HG02943 (cell line): ENCODE measurements at regions not wholly inside any gene's neighbourhood (a gene's known extent, or its start where the extent isn't known, plus 50 kb on each side); places are given as distances from the start of the nearest gene placed in this dataset.
"Not testable (repeated sequence)": the region's sequence is repeated elsewhere in the genome, so short reads cannot be mapped to it uniquely, and the experiment has no call there.

Experiments
- ATAC-seq: cut with Tn5 transposase; IDR thresholded peaks from one replicate; pipeline ENCODE4 v1.9.1; 2021; ENCODE audit warnings: mild to moderate bottlenecking, low read depth, moderate library complexity; ENCODE audit not compliant: unreplicated experiment

- ATAC-seq, result no peak
Measured at GRCh38 chr3:150357923-150358607, 50.0 kb upstream of the TSC22D2 start.

DNA sequence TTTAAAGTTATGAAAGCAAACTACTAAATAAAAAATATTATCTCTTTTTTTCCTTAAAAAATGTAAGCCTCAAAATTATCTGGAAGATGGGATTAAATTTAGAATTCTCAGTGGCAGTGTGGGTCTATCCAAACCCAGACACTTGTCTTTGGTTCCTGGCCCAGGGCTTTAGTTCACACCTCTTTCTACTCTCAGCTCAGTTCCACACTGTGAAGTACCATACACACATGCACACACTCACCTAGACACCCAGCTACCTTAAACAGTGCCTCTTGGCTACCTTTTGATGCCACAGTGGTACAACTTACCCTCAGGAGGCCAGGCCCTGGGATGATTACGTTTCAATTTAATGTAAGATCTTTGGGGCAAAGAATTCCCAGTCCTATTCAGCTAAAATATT lies 51.0 kb upstream of the TSC22D2 start:
- no peak for ATAC-seq

DNA sequence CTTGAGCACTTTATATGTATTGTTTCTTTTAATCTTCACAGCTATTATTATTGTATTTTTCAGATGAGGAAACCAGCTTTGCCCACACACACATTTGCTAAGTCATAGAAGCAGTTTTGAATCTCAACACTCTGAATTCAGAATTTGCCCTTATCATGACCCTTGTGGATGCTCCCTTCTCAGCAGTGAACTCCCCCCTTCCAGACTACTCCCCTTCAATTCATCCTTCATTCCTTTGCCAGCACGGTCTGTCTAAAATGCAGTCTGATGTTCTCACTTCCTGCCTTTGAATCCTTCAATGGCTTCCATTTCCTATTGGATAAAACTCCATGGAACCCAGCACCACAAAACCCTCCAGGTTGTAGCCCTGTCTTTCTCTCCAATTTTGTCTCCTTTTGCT lies 52.5 kb upstream of the TSC22D2 start:
- no peak for ATAC-seq

- no peak for ATAC-seq
Measured at GRCh38 chr3:150352931-150353330, 55.2 kb upstream of the TSC22D2 start.

DNA sequence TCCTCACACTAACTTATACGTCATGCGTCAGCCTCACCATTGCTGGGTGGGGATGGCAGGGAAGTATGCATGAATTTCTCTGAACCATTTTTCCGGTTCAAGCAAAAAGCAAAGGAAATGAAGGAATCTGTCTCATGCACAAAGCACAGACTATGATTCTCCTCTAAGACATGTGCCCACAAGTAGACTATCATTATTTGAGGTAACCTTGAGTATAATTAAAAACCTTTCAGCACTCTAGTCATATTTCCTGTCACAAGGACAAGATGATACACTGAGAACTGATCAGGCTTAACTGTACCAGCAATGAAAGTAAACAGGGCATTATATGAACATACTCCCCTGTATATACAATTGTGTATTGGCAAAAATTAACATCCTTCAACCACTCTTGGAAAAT lies 56.7 kb upstream of the TSC22D2 start:
- ATAC-seq, result no peak

GRCh38 chr3:150349314-150350097 lies 58.6 kb upstream of the TSC22D2 start:
- no peak for ATAC-seq

DNA sequence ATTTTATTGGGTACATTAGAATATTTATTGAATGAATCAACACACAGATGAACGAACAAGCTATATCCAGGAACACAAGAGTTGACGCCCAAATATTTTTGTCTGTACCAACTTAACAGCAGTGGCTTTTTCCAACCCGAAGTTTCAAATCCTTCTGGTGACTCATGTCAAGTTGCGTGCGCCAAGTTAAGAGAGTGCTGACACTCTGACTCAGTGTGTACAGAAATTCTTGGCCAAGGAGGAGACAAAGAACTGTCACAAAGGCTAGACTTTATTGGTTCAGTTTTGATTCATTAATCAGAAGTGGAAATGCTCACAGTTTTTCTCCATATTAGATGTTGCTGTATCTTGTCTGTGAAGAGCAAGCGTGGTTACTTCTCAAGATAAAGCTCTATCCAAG lies 59.6 kb upstream of the TSC22D2 start:
- no peak for ATAC-seq

DNA sequence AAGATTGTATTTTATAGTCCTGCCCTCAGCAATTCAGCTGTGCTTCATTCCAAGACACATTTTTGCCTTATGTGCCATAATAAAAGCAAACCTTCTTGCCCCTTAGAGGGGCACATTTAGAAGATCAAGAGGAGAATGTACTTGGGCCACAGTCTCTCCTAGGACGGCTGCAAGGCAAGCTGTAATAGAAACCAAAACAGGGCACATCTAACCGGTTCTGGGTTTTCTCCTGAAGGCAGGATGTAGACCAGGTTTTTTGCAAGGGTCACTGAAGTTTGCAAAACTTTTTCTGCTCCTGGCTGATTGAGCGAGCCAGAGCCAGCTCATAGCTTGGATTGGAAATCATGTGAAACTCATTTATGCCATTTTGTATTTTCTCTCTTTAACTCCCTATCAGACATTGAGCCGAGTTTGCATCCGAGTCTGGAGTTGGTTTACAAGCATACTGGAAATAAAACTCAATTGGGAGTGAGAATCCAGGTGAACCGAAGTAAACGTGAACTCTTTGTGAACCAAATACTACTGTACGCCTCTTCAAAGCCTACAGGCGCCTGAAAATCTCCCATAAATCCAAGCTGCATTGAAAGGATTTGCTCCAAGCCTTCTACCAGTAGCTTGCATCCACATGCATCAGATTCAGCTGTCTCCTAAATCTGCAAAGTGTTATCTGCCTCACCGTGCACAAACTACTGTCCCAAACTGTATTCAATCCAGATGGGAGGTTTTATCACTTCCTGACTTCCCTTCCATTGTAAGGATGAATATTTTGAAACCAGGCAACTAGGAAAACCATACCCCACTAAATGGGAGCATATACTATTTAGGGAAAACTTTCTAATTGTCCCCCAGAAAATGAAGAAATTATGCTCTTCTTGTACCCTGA lies 60.9 kb upstream of the TSC22D2 start:
- no peak for ATAC-seq

GRCh38 chr3:150346266-150346665 lies 61.8 kb upstream of the TSC22D2 start:
- ATAC-seq, result no peak

DNA sequence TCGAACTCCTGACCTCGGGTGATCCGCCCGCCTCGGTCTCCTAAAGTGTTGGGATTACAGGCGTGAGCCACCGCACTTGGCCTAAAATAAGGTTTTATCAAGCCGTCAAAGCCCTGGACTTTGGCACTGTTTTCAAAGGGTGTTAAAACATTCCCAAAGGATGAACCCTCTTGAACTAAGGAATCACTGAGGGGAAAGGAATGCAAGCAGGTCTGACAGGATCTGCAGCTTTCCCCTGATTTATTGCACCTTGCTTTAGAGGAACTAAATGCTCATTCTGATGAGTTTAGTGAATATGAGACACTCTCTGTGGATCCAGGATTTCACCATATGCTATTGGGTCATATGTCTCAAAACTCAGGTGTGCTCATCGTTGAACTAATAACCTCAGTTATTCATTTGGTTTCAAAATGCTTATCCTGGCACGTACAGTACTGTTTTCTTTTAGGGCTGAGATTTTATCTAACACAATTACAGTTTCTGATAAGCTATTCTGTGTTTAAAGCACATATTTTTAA lies 63.0 kb upstream of the TSC22D2 start:
- ATAC-seq, result no peak

DNA sequence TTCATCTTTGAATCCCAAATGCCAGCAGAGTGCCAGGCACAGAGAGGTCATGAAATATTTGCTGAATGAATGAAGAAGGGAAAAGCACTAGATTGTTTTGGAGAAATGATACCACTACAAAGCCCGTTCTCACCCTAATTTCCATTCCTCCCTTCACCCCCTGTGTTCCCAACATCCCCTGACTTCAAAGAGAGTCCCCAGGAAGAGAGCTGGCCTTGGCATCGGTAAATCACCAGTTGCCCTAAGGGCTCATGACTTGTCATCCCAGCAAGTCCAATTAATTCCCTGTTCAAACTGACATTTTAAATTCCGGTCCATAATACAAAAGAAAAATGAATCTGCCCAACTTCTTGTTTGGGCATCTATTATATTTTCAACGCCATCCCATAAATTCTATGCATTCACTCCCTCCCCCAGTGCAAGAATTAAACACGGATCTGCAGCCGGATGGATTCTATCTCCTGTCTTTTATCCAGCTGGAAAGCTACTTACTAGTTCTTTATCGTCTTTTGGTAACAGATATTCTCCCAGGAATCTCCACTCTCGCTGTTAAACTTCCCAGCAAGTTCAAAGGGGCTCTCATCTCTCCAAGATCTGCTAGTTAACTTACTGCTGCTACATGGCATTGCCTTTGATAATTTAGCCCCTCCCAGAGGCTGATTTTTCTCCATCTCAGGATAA lies 63.9 kb upstream of the TSC22D2 start:
- ATAC-seq, result no peak

GRCh38 chr3:150342896-150343467 lies 65.1 kb upstream of the TSC22D2 start:
- no peak for ATAC-seq

DNA sequence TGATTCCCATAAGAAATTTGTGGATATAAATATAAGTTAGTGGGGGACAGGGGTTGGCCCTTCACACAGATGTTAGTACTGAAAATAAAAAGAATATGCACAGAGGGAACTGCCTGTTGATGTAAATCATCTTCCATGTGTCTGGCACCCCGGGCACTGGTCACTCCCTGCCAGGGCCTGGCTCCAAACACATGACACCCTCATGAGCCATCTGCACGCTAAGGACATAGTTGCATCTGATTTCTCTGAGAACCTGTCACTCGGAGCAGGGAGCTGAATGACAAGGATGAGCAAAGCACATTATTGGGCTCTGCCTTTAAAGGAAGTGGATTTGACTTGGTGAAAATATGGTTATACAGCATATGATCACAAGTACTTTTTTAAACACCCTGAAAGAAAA lies 66.2 kb upstream of the TSC22D2 start:
- ATAC-seq, result no peak

DNA sequence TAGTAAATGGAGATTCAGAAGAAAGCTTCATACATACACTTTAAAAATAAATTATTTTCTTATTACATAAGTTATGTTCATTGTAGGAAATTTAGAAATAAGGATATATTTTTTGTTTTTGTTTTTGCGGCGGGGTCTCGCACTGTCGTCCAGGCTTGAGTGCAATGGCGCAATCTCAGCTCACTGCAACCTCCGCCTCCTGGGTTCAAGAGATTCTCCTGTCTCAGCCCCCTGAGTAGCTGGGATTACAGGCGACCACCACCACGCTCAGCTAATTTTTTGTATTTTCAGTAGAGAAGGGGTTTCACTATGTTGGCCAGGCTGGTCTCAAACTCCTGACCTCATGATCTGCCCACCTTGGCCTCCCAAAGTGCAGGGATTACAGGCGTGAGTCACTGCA lies 71.7 kb upstream of the TSC22D2 start:
- not testable (repeated sequence) for ATAC-seq

- ATAC-seq, result no peak
Measured at GRCh38 chr3:150335631-150336030, 72.5 kb upstream of the TSC22D2 start.

DNA sequence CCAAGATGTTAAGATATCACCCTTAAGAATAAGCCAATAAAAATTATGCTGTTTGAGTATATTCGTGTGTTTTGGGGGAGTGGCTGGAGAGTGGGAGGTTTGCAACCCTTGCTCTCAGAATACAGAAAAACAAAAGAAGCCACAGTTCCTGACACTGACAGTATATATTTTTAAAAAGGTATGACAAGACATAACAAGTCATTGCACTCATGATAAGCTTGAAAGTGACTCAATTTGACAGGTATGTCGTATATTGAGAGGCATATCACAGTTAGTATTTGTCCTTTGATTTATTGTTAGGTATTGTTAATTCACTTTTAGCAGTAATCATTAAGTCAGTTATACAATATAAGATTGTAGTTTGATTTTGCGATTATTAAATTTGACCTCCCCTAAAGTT lies 73.1 kb upstream of the TSC22D2 start:
- no peak for ATAC-seq

DNA sequence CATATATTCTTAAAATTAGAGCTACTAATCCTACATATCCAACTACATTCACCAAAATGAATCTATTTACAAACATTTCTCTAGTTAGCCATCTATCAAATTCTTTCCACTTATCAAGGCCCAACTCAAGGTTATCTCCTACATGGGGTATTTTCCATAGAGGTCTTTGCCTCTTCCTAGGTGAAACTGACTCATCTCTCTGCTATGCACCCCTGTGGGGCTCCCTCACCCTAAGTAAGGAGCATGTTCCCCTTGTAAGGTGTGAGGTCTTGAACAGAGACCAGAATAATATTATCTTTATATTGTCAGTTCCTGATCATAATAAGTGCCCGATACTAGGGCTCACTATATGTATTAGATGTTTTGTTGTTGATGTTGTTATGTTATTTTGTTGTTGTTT lies 74.6 kb upstream of the TSC22D2 start:
- ATAC-seq, result no peak

DNA sequence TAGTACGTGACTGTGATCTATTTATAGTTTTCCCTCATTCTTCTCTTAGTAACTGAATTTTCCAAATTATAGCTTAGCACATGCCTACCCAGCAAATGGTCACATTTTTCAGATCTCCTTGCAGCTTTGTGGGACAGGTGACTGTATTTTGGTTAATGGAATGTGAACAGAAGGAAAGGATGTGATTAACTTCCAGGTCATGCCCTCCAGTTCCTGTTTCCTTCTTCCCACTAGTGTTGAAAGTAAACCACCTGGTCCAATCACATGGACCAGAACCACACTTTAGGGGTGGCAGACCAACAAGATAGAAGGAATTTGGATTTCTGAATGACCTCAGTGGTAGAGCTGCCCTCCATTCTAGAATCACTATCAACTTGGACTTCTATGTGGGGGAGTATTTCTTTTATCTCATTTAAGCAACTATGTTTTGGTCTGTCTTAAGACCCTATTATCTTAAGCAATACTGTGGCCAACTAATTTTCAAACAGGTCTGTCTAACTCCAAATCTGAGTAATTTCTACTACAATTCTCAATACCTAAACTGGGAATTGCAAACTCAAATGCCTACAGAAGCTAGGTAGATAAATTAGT lies 76.0 kb upstream of the TSC22D2 start:
- ATAC-seq, result no peak

GRCh38 chr3:150330872-150331271 lies 77.2 kb upstream of the TSC22D2 start:
- ATAC-seq, result no peak

GRCh38 chr3:150330174-150330573 lies 77.9 kb upstream of the TSC22D2 start:
- no peak for ATAC-seq
